H1 (cell line): ENCODE measurements at regions not wholly inside any gene's neighbourhood (a gene's known extent, or its start where the extent isn't known, plus 50 kb on each side); places are given as distances from the start of the nearest gene placed in this dataset.

Experiments used
- CTCF ChIA-PET: fragments of 300-600 bp; sonication (Branson Sonifier 250); formaldehyde crosslinking; loops from one replicate; lab custom pipeline; 2021; ENCODE audit not compliant: partially characterized antibody; lab: Charles Lee
- POLR2A ChIA-PET: fragments of 300-600 bp; sonication (Branson Sonifier 250); formaldehyde crosslinking; loops from one replicate; lab custom pipeline; 2021; ENCODE audit warnings: inconsistent platforms; ENCODE audit not compliant: partially characterized antibody; lab: Charles Lee
- DNase-seq, 2 experiments: peaks; one replicate each; pipeline versions ENCODE4 v3.0.0 to v3.0.0-alpha.2; 2010 to 2022; ENCODE audit warnings: low spot score in 2 of 2, low read depth in 1 of 2, mixed read lengths in 1 of 2
- FAIRE-seq: peaks from 2 replicates; lab custom pipeline; 2011; peaks lifted over from hg19 to GRCh38; lab: Jason Lieb, UNC
- H2AFZ ChIP-seq: 2 replicates; pipeline ENCODE4 v1.8.1; 2012; ENCODE audit warnings: low read length, inconsistent platforms
- H2AK5ac ChIP-seq: 2 replicates; pipeline ENCODE4 v1.6.1; 2013; ENCODE audit warnings: low read depth, low read length
- H2BK120ac ChIP-seq: replicated peaks from 2 replicates; pipeline ENCODE3; 2013; ENCODE audit warnings: low read depth, low read length, inconsistent platforms
- H2BK12ac ChIP-seq: 2 replicates; pipeline ENCODE4 v1.6.1; 2013; ENCODE audit warnings: low read depth, low read length
- H2BK15ac ChIP-seq: 2 replicates; pipeline ENCODE4 v1.6.1; 2013; ENCODE audit warnings: low read length
- H2BK20ac ChIP-seq: 2 replicates; pipeline ENCODE4 v1.6.1; 2013; ENCODE audit warnings: low read length
- H2BK5ac ChIP-seq: 2 replicates; pipeline ENCODE4 v1.6.1; 2013; ENCODE audit warnings: low read depth, low read length
- H3K14ac ChIP-seq: 2 replicates; pipeline ENCODE4 v1.6.1; 2013; ENCODE audit warnings: inconsistent platforms; ENCODE audit not compliant: insufficient read length
- H3K18ac ChIP-seq: 2 replicates; pipeline ENCODE4 v1.6.1; 2013; ENCODE audit warnings: low read length; ENCODE audit errors: extremely low read depth
- H3K23ac ChIP-seq: 2 replicates; pipeline ENCODE4 v1.6.1; 2013; ENCODE audit warnings: inconsistent platforms; ENCODE audit not compliant: insufficient read length
- H3K23me2 ChIP-seq: 2 replicates; pipeline ENCODE4 v1.6.1; 2013; ENCODE audit warnings: low read depth, low read length
- H3K27ac ChIP-seq: 2 replicates; pipeline ENCODE4 v1.6.1; 2011; ENCODE audit warnings: low read depth, low read length, inconsistent platforms
- H3K27me3 ChIP-seq, 4 experiments: replicated peaks in 1 of 4; 1 replicate in 1 of 4; 2 replicates in 3 of 4; pipeline versions ENCODE4 v1.6.1 to v1.8.1; 2011 to 2013; ENCODE audit warnings: low read length in 3 of 4, mild to moderate bottlenecking in 3 of 4, inconsistent platforms in 2 of 4, mixed read lengths in 2 of 4, moderate library complexity in 1 of 4; ENCODE audit not compliant: control insufficient read depth in 3 of 4, insufficient read depth in 3 of 4; ENCODE audit errors: extremely low read depth in 1 of 4
- H3K36me3 ChIP-seq, 4 experiments: 2 replicates each; pipeline versions ENCODE4 v1.6.1 to v1.8.1; 2011 to 2013; ENCODE audit warnings: mild to moderate bottlenecking in 4 of 4, low read length in 3 of 4, moderate library complexity in 2 of 4, control low read depth in 1 of 4, inconsistent platforms in 1 of 4; ENCODE audit not compliant: insufficient read depth in 4 of 4, control insufficient read depth in 2 of 4
- H3K4ac ChIP-seq: replicated peaks from 2 replicates; pipeline ENCODE3; 2013; ENCODE audit warnings: low read length, low read depth, mixed read lengths, inconsistent platforms; ENCODE audit not compliant: insufficient read length
- H3K4me1 ChIP-seq, 4 experiments: replicated peaks in 1 of 4; 1 replicate in 1 of 4; 2 replicates in 3 of 4; pipeline versions ENCODE4 v1.6.1 to v1.8.1; 2011 to 2013; ENCODE audit warnings: low read length in 3 of 4, inconsistent platforms in 2 of 4, mixed read lengths in 1 of 4; ENCODE audit not compliant: insufficient read depth in 4 of 4, control insufficient read depth in 3 of 4
- H3K4me2 ChIP-seq, 2 experiments: 2 replicates each; pipeline versions ENCODE4 v1.6.1 to v1.8.1; 2011 to 2013; ENCODE audit warnings: low read depth in 2 of 2, low read length in 2 of 2, control low read depth in 1 of 2, inconsistent platforms in 1 of 2, mild to moderate bottlenecking in 1 of 2; ENCODE audit not compliant: insufficient read depth in 1 of 2
- H3K4me3 ChIP-seq, 4 experiments: fragments of 200-600, 300-600 bp in 1 of 4; sonication (generic), shearing (Covaris generic), sonication (Bioruptor Twin) in 1 of 4; 2 replicates each; pipeline versions ENCODE4 v1.5.1 to v1.8.1; 2011 to 2016; ENCODE audit warnings: low read length in 4 of 4, low read depth in 3 of 4, control low read depth in 2 of 4, inconsistent platforms in 2 of 4, mild to moderate bottlenecking in 2 of 4, mixed read lengths in 1 of 4, moderate library complexity in 1 of 4; ENCODE audit not compliant: insufficient read depth in 2 of 4; ENCODE audit errors: extremely low read depth in 1 of 4
- H3K56ac ChIP-seq: replicated peaks from 2 replicates; pipeline ENCODE3; 2013; ENCODE audit warnings: low read depth, mild to moderate bottlenecking, mixed read lengths, low read length, inconsistent platforms; ENCODE audit not compliant: insufficient read length
- H3K79me1 ChIP-seq: 2 replicates; pipeline ENCODE4 v1.6.1; 2013; ENCODE audit warnings: low read depth, low read length, control low read depth
- H3K79me2 ChIP-seq, 2 experiments: 2 replicates each; pipeline versions ENCODE4 v1.6.1 to v1.8.1; 2012 to 2013; ENCODE audit warnings: low read length in 2 of 2, mild to moderate bottlenecking in 2 of 2, inconsistent platforms in 1 of 2; ENCODE audit not compliant: insufficient read depth in 2 of 2, control insufficient read depth in 1 of 2
- H3K9ac ChIP-seq, 4 experiments: replicated peaks in 1 of 4; 1 replicate in 1 of 4; 2 replicates in 3 of 4; pipeline versions ENCODE4 v1.6.1 to v1.8.1; 2011 to 2013; ENCODE audit warnings: low read depth in 3 of 4, low read length in 3 of 4, control low read depth in 2 of 4, mild to moderate bottlenecking in 2 of 4, moderate library complexity in 2 of 4, inconsistent platforms in 1 of 4; ENCODE audit errors: extremely low read depth in 1 of 4
- H3K9me3 ChIP-seq, 2 experiments: 2 replicates each; pipeline versions ENCODE4 v1.6.1 to v1.8.1; 2012 to 2013; ENCODE audit warnings: mild to moderate bottlenecking in 2 of 2, moderate library complexity in 2 of 2, control low read depth in 1 of 2, inconsistent platforms in 1 of 2, low read depth in 1 of 2, low read length in 1 of 2, mixed read lengths in 1 of 2; ENCODE audit not compliant: insufficient read depth in 2 of 2
- H4K20me1 ChIP-seq, 2 experiments: replicated peaks in 1 of 2; 2 replicates each; pipeline versions ENCODE3 to v1.8.1; 2011 to 2013; ENCODE audit warnings: inconsistent platforms in 2 of 2, low read length in 2 of 2, mild to moderate bottlenecking in 1 of 2; ENCODE audit not compliant: insufficient read depth in 2 of 2, control insufficient read depth in 1 of 2
- H4K5ac ChIP-seq: 2 replicates; pipeline ENCODE4 v1.6.1; 2013; ENCODE audit warnings: low read length, low read depth, mixed read lengths, inconsistent platforms; ENCODE audit not compliant: insufficient read length
- H4K8ac ChIP-seq: 2 replicates; pipeline ENCODE4 v1.8.0; 2013; ENCODE audit warnings: mild to moderate bottlenecking, moderate library complexity, low read length, inconsistent platforms; ENCODE audit not compliant: insufficient read depth; ENCODE audit errors: extremely low read depth
- H4K91ac ChIP-seq: replicated peaks from 2 replicates; pipeline ENCODE3; 2013; ENCODE audit warnings: low read length, mixed read lengths, inconsistent platforms; ENCODE audit not compliant: insufficient read length
- BCL11A ChIP-seq, 2 experiments: IDR thresholded peaks; one replicate each; pipeline ENCODE4 v1.6.1; 2011; ENCODE audit warnings: low read depth in 2 of 2, low read length in 2 of 2, mild to moderate bottlenecking in 2 of 2
- HDAC6 ChIP-seq: IDR thresholded peaks from one replicate; pipeline ENCODE4 v1.7.1; 2012; ENCODE audit warnings: low read depth, mild to moderate bottlenecking, inconsistent platforms, low read length, moderate library complexity
- TAF7 ChIP-seq: optimal IDR thresholded peaks from 2 replicates; pipeline ENCODE3; 2011; ENCODE audit warnings: low read depth, mild to moderate bottlenecking, inconsistent platforms, low read length, moderate library complexity, borderline replicate concordance
- WGBS, 2 experiments: shearing (Covaris generic) in 1 of 2; methylation state at CpG; one replicate each; pipeline versions ENCODE4 v1.1.6 to v1.1.7; 2013 to 2015; ENCODE audit warnings: low lambda C conversion rate in 2 of 2, mixed read lengths in 2 of 2, inconsistent platforms in 1 of 2, low coverage in 1 of 2, missing lambda C conversion rate in 1 of 2; ENCODE audit not compliant: insufficient replicate concordance in 2 of 2, insufficient coverage in 1 of 2, insufficient read length in 1 of 2; ENCODE audit errors: extremely low coverage in 1 of 2, missing lambda C conversion rate in 1 of 2; 5-methylcytosine and 5-hydroxymethylcytosine counted together

- H3K79me1 ChIP-seq, result no peaks in the 10 kb centered on the region
- no peak for FAIRE-seq
- H3K23ac ChIP-seq, result no peak overlapping the region
- POLR2A ChIA-PET, result no interaction called here
- no peak overlapping the region for H3K4ac ChIP-seq
- no peak overlapping the region for H3K56ac ChIP-seq
- no peak overlapping the region for H2BK5ac ChIP-seq
- H2BK20ac ChIP-seq, result no peak overlapping the region
- H2AK5ac ChIP-seq, result no peak overlapping the region
- no peaks in the 10 kb centered on the region for H3K79me2 ChIP-seq
- no peak for DNase-seq
- no peaks in the 10 kb centered on the region; a peak in 1 of 4 replicates for H3K9me3 ChIP-seq
- H4K8ac ChIP-seq, result no peak overlapping the region; the same call in 1 of the 2 replicates
- H2AFZ ChIP-seq, result no peak overlapping the region
- H3K14ac ChIP-seq, result no peak overlapping the region
- H3K4me1 ChIP-seq, result 0 out of 7 replicates have a peak, but pooled peaks cover 0 to 4% (median 0%) of the 10 kb centered on the region in 4 experiments
- no peak overlapping the region for H4K5ac ChIP-seq
- no peaks in the 10 kb centered on the region for H4K20me1 ChIP-seq
- H3K9ac ChIP-seq, result no peak overlapping the region
- H2BK12ac ChIP-seq, result no peak overlapping the region
- no peaks in the 10 kb centered on the region for H3K23me2 ChIP-seq
- CTCF ChIA-PET, result interaction anchor here (0.6 kb wide), 1 partner anchor 363 kb away, joined by 3 read pairs; no protein-coding TSS in a partner anchor
- H3K4me2 ChIP-seq, result no peak overlapping the region
- no peaks in the 10 kb centered on the region for H3K27me3 ChIP-seq
- H3K36me3 ChIP-seq, result no peaks in the 10 kb centered on the region
- 90% methylated on average over 3 of the region's 3 CpGs; no CpG with 5 or more reads in 1 of the 2 experiments for WGBS, 2 experiments
- no peak overlapping the region for H2BK120ac ChIP-seq
- H3K4me3 ChIP-seq, result no peak overlapping the region
- no peak overlapping the region; the same call in 1 of the 2 replicates for H3K18ac ChIP-seq
- H3K27ac ChIP-seq, result no peak overlapping the region
- no peak overlapping the region for H2BK15ac ChIP-seq
- no peak overlapping the region for H4K91ac ChIP-seq
- TF ChIP-seq HDAC6 (no peak), BCL11A (IDR thresholded peaks at IDR 0.05; ENCODE audit: low read depth in 2 of 2, low read length in 2 of 2) (no peak), TAF7 (no peak)
Measured at GRCh38 chr9:107779731-107780130, 290.2 kb upstream of the KLF4 start.
